Fibroblast of pulmonary artery (primary cell): ENCODE measurements at regions not wholly inside any gene's neighbourhood (a gene's known extent, or its start where the extent isn't known, plus 50 kb on each side); places are given as distances from the start of the nearest gene placed in this dataset.

Experiments
- DNase-seq: peaks from one replicate; pipeline ENCODE4 v3.0.0-alpha.2; 2010; ENCODE audit warnings: low read depth
- H3K4me3 ChIP-seq: replicated peaks from 2 replicates; pipeline ENCODE4 v1.5.1; 2011; ENCODE audit warnings: low read depth, mild to moderate bottlenecking, control low read depth, low read length, moderate library complexity
- TF ChIP-seq, protein P1 (sequence below): IDR thresholded peaks from 2 replicates; pipeline ENCODE4 v1.5.1; 2011; ENCODE audit warnings: mild to moderate bottlenecking, control low read depth, low read length, inconsistent platforms; ENCODE audit errors: missing control alignments

DNA sequence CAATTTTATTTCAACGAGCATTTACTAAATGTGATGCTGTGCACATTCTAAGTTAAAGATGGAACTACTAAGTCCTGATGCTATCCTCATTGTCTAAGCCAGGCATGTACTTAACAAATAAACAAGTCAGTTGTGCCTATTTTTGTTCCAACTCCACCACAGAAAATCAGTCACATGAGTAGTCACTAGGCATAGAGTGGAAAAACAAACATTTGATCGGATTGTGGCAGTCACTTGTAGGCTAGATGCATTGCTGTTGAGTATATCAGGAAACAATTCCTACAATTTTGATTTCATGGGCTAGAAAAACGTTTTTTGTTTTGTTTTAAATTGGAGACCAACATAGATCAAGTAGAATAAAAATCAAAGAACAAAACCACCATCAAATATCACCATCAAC, 177.6 kb upstream of the SLC25A13 start:
- no peak overlapping the region for H3K4me3 ChIP-seq
- TF ChIP-seq, protein P1, sequence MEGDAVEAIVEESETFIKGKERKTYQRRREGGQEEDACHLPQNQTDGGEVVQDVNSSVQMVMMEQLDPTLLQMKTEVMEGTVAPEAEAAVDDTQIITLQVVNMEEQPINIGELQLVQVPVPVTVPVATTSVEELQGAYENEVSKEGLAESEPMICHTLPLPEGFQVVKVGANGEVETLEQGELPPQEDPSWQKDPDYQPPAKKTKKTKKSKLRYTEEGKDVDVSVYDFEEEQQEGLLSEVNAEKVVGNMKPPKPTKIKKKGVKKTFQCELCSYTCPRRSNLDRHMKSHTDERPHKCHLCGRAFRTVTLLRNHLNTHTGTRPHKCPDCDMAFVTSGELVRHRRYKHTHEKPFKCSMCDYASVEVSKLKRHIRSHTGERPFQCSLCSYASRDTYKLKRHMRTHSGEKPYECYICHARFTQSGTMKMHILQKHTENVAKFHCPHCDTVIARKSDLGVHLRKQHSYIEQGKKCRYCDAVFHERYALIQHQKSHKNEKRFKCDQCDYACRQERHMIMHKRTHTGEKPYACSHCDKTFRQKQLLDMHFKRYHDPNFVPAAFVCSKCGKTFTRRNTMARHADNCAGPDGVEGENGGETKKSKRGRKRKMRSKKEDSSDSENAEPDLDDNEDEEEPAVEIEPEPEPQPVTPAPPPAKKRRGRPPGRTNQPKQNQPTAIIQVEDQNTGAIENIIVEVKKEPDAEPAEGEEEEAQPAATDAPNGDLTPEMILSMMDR: no peak
- no peak for DNase-seq

DNA sequence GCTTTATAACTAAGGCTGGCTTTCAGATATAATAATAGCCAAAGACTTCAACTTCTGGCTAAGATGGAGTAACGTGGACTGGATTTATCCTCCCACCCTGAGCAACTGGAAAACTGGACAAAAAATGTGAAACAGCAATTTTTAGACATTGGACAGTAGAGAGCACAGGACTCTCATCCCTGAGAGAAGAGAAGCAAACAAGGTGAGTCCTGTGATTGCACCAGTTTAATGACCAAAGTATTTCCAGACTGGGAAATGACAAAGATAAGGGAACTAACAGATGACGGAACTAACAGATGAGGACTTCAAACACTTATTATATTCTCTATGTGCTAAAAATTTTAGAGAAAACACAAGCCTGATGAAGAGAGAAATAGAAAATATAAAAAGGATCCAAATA, 175.7 kb upstream of the SLC25A13 start:
- no peak for DNase-seq
- H3K4me3 ChIP-seq: no peak overlapping the region
- TF ChIP-seq, protein P1: no peak

DNA sequence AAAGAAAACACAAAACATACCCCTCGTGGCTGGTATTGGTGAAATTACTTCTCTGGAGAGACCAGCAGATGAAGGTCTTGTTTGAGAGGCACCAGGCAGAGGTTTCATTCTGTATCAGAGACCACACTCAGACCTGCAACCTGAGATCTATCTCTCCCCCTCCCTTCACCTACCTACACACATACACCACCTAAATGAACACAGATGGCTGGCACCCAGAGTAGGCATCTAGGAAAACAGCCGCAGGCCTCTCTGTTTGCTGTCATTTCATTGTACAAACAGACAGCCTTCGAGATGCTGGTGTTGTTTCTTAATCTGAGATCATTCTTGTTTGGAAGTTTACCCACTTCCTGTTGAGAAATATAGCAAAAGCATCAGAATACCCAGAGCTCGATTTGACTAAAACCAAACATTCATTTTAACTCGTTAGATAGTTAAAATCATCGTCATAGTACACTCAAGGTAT, 173.9 kb upstream of the SLC25A13 start:
- DNase-seq: no peak
- TF ChIP-seq, protein P1: no peak
- H3K4me3 ChIP-seq: no peak overlapping the region

- TF ChIP-seq, protein P1: no peak
- H3K4me3 ChIP-seq: no peak overlapping the region
- no peak for DNase-seq
Observed at GRCh38 chr7:96486681-96487080, 164.8 kb upstream of the SLC25A13 start.

- TF ChIP-seq, protein P1: no peak
- no peak for DNase-seq
Observed at GRCh38 chr7:96484845-96485244, 162.9 kb upstream of the SLC25A13 start.

GRCh38 chr7:96484091-96484490, 162.2 kb upstream of the SLC25A13 start:
- TF ChIP-seq, protein P1: no peak
- no peak for DNase-seq
- H3K4me3 ChIP-seq: no peak overlapping the region

More at GRCh38 chr7:96484845-96485244, 162.9 kb upstream of the SLC25A13 start:
- H3K4me3 ChIP-seq: no peak overlapping the region

GRCh38 chr7:96481796-96482195, 159.9 kb upstream of the SLC25A13 start:
- no peak for DNase-seq
- TF ChIP-seq, protein P1: no peak
- H3K4me3 ChIP-seq: no peak overlapping the region
